ENCODE measurements at regions not wholly inside any gene's neighbourhood (a gene's known extent, or its start where the extent isn't known, plus 50 kb on each side); places are given as distances from the start of the nearest gene placed in this dataset.

DNA sequence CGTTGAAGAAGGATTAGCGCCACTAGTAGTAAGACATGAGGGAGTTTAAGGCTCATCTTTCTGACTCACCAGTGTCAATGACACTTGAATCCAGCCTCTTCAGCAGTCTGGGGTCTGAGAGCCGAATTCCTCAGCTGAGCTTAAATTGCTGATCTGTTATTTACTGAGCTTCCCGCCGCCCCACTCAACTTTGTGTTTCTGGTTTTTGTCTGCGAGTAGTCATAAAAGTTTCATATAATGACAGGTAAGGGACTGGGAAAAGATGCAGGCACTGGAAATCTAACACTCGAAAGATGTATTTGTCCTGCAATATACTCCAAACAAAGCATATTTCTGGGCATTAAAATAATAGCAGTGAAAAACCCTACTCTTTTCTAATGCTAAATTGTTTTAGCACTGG lies 51.2 kb upstream of the RELN start:
- TF ChIP-seq CTCF (IDR thresholded peaks at IDR 0.05) (no peak), POLR2A (IDR thresholded peaks at IDR 0.05) (no peak)

Measured in heart left ventricle (tissue), 13 donors.